ENCODE measurements at regions not wholly inside any gene's neighbourhood (a gene's known extent, or its start where the extent isn't known, plus 50 kb on each side); places are given as distances from the start of the nearest gene placed in this dataset.

DNA sequence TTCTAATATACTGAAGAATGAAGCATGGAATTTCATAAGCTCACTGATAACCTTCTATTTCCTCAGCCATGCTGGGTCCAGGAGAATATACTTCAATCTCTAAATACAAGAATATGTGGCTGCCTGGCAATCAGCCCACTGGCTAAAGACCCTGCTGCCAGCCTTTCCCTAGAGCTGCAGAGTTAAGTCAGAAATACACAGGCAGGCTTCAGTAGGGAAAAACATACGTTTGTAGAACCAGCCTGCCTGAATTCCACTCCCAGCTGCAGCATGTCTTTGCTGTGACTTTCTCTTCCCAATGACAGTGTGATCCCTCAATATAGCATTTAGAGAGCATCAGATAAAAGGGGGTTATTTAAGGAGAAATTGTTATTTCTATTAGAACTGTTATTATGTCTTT is 289.1 kb downstream of the PCDH19 start:
- no peak for DNase-seq

DNA sequence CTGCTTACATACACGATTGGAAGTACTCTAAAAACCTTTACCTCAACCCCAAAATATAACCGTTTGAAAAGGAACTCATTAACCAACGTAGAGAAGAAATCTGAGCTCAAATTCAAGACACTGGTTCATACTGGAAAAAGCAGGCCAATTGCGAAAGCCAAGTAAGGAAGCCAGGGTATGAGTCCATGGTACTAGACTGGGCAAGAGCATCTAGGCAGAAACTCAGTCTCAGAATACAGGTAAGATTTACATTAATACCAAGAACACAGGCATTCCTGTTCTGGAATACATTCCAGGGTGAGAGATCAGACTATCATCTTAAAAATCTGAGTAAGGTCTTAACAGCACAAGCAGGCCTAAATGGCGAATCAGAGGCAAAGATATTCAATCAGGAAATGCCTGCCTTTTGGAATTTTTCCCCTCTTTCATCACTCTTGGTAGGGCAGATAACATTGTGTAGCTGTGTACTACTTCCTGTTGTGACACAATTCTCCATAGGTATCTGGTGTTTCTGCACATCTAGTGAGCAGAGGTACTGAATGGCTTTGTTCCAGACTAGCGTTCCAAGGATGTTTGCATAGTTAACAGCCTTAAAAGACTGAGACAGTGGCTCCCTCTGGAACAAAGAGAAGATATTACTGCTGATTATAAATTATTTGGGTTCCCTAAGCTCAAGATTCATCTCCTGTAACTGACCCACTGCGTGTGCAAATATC is 311.3 kb downstream of the PCDH19 start:
- DNase-seq: peak; percentile 82

DNA sequence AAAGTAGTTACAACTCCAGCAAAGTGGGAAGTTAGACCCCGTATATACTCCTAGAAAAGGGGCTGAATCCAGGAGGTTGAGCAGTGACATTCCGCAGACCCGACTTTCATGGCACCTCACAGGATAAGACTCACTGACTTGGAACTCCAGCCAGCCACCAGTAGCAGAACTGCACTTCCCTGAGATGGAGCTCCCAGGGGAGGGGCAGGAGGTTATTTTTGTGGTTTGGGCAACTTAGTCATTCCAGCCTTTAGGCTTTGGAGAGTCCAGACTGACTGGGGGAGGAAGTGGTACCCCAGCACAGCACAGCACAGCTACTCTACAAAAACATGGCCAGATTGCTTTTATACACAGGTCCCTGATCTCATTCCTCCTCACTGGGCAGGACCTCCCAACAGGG is 319.1 kb downstream of the PCDH19 start:
- peak; percentile 92 for DNase-seq

DNA sequence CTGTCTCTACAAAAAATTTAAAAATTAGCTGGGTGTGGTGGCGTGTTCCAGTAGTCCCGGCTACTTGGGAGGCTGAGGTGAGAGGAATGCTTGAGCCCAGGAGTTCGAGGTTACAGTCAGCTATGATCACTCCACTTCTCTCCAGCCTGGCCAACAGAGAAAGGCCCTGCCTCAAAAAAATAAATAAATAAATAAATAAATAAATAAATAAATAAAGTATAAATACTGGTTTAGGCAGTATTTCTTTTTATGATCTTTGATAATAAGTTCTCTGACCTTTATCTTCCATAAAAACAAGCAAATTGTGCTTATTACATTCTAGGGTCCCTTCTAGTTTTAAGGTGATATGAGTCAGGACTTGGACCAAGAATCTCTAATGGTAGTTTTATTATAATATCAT is 320.3 kb downstream of the PCDH19 start:
- DNase-seq: no peak

DNA sequence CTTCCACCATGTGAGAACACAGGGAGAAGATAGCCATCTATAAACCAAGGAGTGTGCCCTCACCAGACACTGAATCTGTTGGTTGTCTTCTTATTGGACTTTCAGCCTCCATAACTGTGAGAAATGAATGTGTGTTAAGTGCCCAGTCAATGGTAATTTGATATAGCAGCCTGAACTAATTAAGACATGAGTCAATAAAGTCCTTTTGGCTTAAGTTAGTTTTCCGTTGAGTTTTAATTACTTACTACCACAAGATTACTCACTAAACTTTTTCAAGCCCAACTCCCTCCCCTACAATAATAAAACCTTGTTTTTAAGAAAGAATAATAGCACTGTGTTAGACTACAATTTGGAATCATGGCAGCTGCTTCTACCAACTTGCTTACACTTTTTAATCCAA is 324.2 kb downstream of the PCDH19 start:
- peak; percentile 68 for DNase-seq

DNA sequence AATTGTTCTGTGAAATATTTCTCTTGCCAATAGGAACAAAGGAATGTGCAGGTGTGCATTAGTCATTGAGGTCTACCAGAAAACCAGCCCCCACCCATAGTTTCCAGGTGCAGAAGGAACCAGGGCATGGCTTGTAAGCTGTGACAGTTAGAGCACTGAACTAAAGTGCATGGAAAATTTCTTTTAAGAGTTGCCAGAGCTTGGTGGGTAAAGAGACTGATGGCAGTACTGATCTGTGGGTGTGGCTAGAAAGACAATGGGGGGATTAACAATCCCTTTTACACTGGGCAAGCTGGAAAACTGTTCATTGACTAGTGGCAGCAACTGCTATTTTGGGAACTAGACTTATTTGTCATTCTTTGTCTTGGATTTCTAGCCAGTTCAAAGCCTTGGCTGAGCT is 326.9 kb downstream of the PCDH19 start:
- DNase-seq: no peak

DNA sequence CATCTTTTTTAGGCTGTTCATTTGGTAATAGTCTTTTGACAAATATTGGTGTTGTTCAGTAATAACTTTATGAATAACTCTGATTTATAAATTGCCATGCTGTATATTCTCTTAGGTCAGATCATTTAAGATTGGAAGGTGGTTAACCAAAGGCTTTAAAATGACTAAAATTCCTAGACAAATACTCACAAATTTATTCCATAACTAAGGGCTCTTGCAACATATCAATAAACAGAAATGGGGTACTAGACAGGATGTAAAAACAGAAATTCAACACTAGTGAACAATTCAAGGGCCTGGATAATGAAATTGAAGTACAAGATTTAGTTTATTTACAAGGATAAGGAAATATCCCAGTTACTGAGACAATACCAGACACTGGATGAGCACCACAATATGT is 328.6 kb downstream of the PCDH19 start:
- peak; percentile 61 for DNase-seq

DNA sequence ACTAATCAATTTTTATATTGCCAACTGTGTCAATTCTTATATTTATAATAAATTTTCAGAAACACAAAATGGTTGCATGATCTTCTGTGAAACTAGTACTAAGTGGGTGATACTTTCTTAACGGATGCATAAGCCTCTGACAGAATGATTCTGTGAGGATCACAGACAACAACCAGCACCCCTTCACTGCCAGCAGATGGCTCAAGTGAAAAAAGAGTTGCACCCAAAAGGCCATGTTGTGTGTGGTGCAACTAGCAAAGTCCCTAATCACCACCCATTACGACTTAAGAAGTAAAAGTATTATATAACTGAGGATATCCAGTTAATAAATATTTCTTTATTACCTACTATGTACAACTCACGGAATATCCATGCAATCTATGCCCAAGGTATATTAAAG is 334.0 kb downstream of the PCDH19 start:
- DNase-seq: no peak

DNA sequence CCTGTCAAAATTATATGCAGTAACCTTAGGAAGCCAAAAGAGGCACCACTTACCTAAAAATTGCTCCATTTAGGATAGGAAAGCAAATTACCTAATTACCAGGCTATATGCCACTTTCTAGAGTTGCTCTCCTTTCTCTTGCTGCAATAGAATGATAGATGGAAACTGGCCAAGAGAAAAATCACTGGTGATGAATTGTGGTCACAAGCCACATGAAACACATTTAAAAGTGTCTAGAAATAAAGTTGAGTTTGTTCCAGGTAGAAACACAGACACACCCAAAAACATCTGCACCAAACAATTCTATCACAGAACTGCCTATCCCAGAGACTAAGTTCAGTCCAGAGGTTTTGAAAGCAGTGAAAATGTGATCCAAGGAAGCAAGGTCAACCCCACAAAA is 337.7 kb downstream of the PCDH19 start:
- peak; percentile 36 for DNase-seq

DNA sequence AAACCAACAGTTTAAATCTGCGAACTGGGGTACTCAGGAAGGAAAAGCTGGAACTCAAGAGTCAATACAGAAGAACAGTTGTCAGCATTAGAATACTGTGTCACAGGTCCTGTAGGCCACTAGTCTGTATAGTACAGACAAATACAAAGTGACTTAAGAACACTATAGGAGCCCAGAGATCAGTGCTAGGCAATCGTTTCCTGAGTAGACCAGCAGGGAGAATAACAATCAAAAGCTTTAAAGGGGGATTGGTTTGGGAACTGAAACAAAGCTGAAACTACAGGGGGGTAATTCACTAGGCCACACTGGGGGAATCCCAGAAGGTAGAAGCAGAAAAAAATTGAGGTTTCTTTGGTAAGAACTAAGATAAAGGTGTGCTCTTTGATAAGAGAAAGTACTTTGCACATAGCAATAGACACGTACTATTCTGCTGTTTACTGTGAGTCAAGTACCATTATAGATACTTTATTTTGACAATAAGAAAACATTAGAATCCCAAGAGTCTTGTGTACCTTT is 339.7 kb downstream of the PCDH19 start:
- DNase-seq: no peak

DNA sequence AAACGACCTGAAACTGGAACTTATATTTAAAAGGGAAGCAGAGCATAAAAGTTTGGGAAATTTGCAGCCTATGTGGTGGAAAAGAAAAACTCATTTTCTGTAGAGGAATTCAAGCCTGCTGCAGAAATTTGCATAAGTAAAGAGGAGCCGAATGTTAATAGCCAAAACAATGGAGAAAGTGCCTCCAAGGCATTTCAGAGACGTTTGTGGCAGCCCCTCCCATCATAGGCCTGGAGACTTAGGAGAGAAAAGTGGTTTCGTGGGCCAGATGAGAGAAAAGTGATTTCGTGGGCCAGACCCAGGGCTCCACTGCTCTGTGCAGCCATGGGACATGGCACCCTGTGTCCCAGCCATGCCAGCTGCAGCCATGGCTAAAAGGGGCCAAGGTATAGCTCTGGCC is 361.9 kb downstream of the PCDH19 start:
- DNase-seq: no peak

Measured in fibroblast of skin of abdomen (primary cell).